Upper lobe of left lung (tissue), 4 donors: ENCODE measurements at regions not wholly inside any gene's neighbourhood (a gene's known extent, or its start where the extent isn't known, plus 50 kb on each side); places are given as distances from the start of the nearest gene placed in this dataset.

Experiments used
- EP300 ChIP-seq, 4 donors: sonication (generic); formaldehyde crosslinking; IDR thresholded peaks; one replicate each; pipeline ENCODE4 v1.5.1; 2017; ENCODE audit warnings: antibody characterized with exemption in 4 of 4, control low read depth in 2 of 4
- POLR2A ChIP-seq, 4 donors: fragments of 450-650 bp; IDR thresholded peaks; one replicate each; pipeline ENCODE4 v1.5.1; 2016 to 2017; ENCODE audit warnings: antibody characterized with exemption in 4 of 4, mild to moderate bottlenecking in 2 of 4
- TF ChIP-seq, protein P1 (sequence below), 6 experiments: fragments of 450-650 bp in 4 of 6; fragments of 200-600 bp in 2 of 6; sonication (generic) in 2 of 6; IDR thresholded peaks; one replicate each; pipeline ENCODE4 v1.5.1; 2016 to 2019; ENCODE audit warnings: antibody characterized with exemption in 6 of 6

DNA sequence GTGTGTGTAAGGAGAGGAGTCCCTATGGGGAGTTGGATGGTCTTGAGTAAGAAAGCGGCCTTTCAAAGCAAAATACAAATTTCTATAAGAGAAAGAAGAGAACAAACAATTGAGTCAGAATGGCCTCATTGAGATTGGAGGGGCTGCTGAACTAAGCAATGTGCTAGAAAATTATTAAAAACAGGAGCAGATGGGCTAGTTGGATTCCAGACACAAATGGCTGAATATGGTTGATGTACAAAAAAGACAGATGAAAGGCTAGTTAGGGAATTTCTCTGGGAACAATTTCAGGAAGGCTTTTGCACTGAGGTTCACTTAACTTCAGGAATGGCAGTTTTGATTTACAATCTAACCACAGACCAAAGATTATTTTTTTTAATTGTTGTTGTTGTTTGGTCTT, 1806.8 kb upstream of the TENM3 start:
- TF ChIP-seq, protein P1, sequence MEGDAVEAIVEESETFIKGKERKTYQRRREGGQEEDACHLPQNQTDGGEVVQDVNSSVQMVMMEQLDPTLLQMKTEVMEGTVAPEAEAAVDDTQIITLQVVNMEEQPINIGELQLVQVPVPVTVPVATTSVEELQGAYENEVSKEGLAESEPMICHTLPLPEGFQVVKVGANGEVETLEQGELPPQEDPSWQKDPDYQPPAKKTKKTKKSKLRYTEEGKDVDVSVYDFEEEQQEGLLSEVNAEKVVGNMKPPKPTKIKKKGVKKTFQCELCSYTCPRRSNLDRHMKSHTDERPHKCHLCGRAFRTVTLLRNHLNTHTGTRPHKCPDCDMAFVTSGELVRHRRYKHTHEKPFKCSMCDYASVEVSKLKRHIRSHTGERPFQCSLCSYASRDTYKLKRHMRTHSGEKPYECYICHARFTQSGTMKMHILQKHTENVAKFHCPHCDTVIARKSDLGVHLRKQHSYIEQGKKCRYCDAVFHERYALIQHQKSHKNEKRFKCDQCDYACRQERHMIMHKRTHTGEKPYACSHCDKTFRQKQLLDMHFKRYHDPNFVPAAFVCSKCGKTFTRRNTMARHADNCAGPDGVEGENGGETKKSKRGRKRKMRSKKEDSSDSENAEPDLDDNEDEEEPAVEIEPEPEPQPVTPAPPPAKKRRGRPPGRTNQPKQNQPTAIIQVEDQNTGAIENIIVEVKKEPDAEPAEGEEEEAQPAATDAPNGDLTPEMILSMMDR (IDR thresholded peaks at IDR 0.05), result no peak
- TF ChIP-seq EP300 (IDR thresholded peaks at IDR 0.05), result no peak
- no peak for TF ChIP-seq POLR2A (IDR thresholded peaks at IDR 0.05)
